GM21515 (cell line): ENCODE measurements at regions not wholly inside any gene's neighbourhood (a gene's known extent, or its start where the extent isn't known, plus 50 kb on each side); places are given as distances from the start of the nearest gene placed in this dataset.

ENCODE experiments used
- ATAC-seq: cut with Tn5 transposase; IDR thresholded peaks from one replicate; pipeline ENCODE4 v1.9.1; 2021; ENCODE audit not compliant: unreplicated experiment

DNA sequence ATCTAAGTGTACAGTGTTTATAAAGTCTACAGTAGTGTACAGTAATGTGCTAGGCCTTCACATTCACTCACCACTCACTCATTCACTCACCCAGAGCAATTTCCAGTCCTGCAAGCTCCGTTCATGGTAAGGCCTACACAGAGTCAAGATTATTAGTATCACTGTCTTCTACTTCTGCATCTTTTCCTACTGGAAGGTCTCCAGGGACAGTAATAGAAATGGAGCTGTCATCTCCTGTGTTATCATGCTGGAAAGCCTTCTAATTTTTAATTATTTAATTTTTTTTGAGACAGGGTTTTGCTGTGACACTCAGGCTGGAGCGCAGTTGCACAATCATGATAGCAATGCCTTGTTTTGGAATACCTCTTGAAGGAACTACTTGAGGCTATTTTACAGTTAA lies 207.0 kb downstream of the HTR7 start:
- ATAC-seq = no peak

GRCh38 chr10:90652519-90652918 lies 205.3 kb downstream of the HTR7 start:
- no peak for ATAC-seq

GRCh38 chr10:90658791-90659190 lies 199.0 kb downstream of the HTR7 start:
- no peak for ATAC-seq

DNA sequence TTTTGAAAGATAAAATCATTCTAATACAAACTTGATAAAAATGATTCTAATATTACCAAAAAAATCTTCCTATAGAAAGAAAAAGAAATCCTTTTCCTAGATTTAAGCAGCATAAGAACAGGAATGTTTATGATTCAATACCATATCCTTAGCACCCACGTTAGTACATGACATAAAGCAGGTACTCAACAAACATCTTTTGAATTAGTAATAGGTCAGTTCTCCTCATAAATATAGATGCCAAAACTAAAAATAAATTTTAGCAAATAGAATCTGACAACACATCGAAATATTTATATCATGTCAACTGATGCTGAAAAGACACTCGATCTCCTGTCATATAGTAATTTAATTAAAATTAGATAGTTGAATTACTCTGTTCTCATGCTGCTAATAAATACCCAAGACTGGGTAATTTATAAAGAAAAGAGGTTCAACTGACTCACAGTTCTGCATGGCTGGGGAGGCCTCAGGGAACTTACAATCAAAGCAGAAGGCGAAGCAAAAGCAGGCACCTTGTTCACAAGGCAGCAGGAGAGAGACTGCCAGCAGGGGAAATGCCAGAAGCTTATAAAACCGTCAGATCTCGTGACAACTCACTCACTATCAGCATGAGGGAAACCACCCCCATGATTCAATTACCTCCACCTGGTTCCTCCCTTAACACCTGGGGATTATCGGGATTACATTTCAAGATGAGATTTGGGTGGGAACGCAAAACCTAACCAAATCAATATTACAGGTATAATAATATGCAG lies 191.8 kb downstream of the HTR7 start:
- no peak for ATAC-seq

- ATAC-seq = no peak
Measured at GRCh38 chr10:90674461-90674860, 183.4 kb downstream of the HTR7 start.

GRCh38 chr10:90674928-90675327 lies 182.9 kb downstream of the HTR7 start:
- ATAC-seq = no peak

GRCh38 chr10:90675621-90676020 lies 182.2 kb downstream of the HTR7 start:
- ATAC-seq = no peak
